HUES6 (cell line): ENCODE measurements at regions not wholly inside any gene's neighbourhood (a gene's known extent, or its start where the extent isn't known, plus 50 kb on each side); places are given as distances from the start of the nearest gene placed in this dataset.

Source experiments
- H3K27ac ChIP-seq: 2 replicates; pipeline ENCODE4 v1.7.0; 2013; ENCODE audit warnings: low read depth, mild to moderate bottlenecking, low read length, inconsistent platforms
- H3K27me3 ChIP-seq: 2 replicates; pipeline ENCODE4 v1.6.1; 2013; ENCODE audit warnings: low read length; ENCODE audit not compliant: control insufficient read depth, insufficient read depth
- H3K36me3 ChIP-seq: 2 replicates; pipeline ENCODE4 v1.6.1; 2013; ENCODE audit warnings: low read length; ENCODE audit not compliant: control insufficient read depth, insufficient read depth
- H3K4me1 ChIP-seq: 2 replicates; pipeline ENCODE4 v1.6.1; 2013; ENCODE audit warnings: low read length; ENCODE audit not compliant: control insufficient read depth, insufficient read depth
- H3K4me3 ChIP-seq: 2 replicates; pipeline ENCODE4 v1.5.1; 2013; ENCODE audit warnings: low read depth, low read length
- H3K9ac ChIP-seq: one replicate; pipeline ENCODE4 v1.6.1; 2013; ENCODE audit warnings: mild to moderate bottlenecking, low read length
- H3K9me3 ChIP-seq: 2 replicates; pipeline ENCODE4 v1.6.1; 2013; ENCODE audit warnings: low read depth, low read length; ENCODE audit not compliant: control insufficient read depth, insufficient read depth

GRCh38 chr1:182295697-182296096, 95.9 kb downstream of the GLUL start:
- H3K27ac ChIP-seq = no peak overlapping the region
- peaks cover 3% of the 10 kb centered on the region; the same call in 1 of the 2 replicates for H3K4me1 ChIP-seq
- H3K9me3 ChIP-seq = no peaks in the 10 kb centered on the region
- no peaks in the 10 kb centered on the region for H3K36me3 ChIP-seq
- H3K4me3 ChIP-seq = no peak overlapping the region
- no peaks in the 10 kb centered on the region for H3K27me3 ChIP-seq
- H3K9ac ChIP-seq = no peak overlapping the region

- H3K36me3 ChIP-seq = no peaks in the 10 kb centered on the region
- no peak overlapping the region for H3K4me3 ChIP-seq
- H3K4me1 ChIP-seq = peaks cover 3% of the 10 kb centered on the region; the same call in 1 of the 2 replicates
- H3K9me3 ChIP-seq = no peaks in the 10 kb centered on the region
- H3K27ac ChIP-seq = no peak overlapping the region
- no peak overlapping the region for H3K9ac ChIP-seq
- H3K27me3 ChIP-seq = no peaks in the 10 kb centered on the region
These were observed 98.4 kb downstream of the GLUL start for GRCh38 chr1:182293119-182293589.

GRCh38 chr1:182292193-182292741, 99.3 kb downstream of the GLUL start:
- H3K4me1 ChIP-seq = peaks cover 3% of the 10 kb centered on the region; the same call in 1 of the 2 replicates
- no peak overlapping the region for H3K27ac ChIP-seq
- no peaks in the 10 kb centered on the region for H3K36me3 ChIP-seq
- H3K9ac ChIP-seq = no peak overlapping the region
- H3K4me3 ChIP-seq = no peak overlapping the region
- no peaks in the 10 kb centered on the region for H3K9me3 ChIP-seq
- no peaks in the 10 kb centered on the region for H3K27me3 ChIP-seq

GRCh38 chr1:182291584-182292192, 99.9 kb downstream of the GLUL start:
- no peaks in the 10 kb centered on the region for H3K27me3 ChIP-seq
- H3K4me1 ChIP-seq = peaks cover 3% of the 10 kb centered on the region; the same call in 1 of the 2 replicates
- H3K9ac ChIP-seq = no peak overlapping the region
- H3K36me3 ChIP-seq = no peaks in the 10 kb centered on the region
- no peak overlapping the region for H3K27ac ChIP-seq
- H3K4me3 ChIP-seq = no peak overlapping the region
- H3K9me3 ChIP-seq = no peaks in the 10 kb centered on the region

- Histone ChIP-seq H3K27ac (no peak overlapping the region), H3K27me3 (no peaks in the 10 kb centered on the region), H3K9ac (no peak overlapping the region), H3K4me3 (no peak overlapping the region), H3K36me3 (no peaks in the 10 kb centered on the region), H3K4me1 (peaks cover 3% of the 10 kb centered on the region; the same call in 1 of the 2 replicates), H3K9me3 (no peaks in the 10 kb centered on the region)
These were observed 102.6 kb downstream of the GLUL start for GRCh38 chr1:182288749-182289604.

GRCh38 chr1:182286761-182287160, 104.8 kb downstream of the GLUL start:
- Histone ChIP-seq H3K4me1 (peaks cover 3% of the 10 kb centered on the region; the same call in 1 of the 2 replicates), H3K36me3 (no peaks in the 10 kb centered on the region), H3K9ac (no peak overlapping the region), H3K27ac (no peak overlapping the region), H3K4me3 (no peak overlapping the region), H3K9me3 (no peaks in the 10 kb centered on the region), H3K27me3 (no peaks in the 10 kb centered on the region)

GRCh38 chr1:182283746-182284544, 107.6 kb downstream of the GLUL start:
- Histone ChIP-seq H3K27ac (no peak overlapping the region), H3K27me3 (no peaks in the 10 kb centered on the region), H3K9ac (no peak overlapping the region), H3K9me3 (no peaks in the 10 kb centered on the region), H3K4me1 (peaks cover 11% of the 10 kb centered on the region), H3K4me3 (no peak overlapping the region), H3K36me3 (no peaks in the 10 kb centered on the region)

GRCh38 chr1:182281541-182281940, 110.0 kb downstream of the GLUL start:
- Histone ChIP-seq H3K9me3 (no peaks in the 10 kb centered on the region), H3K9ac (no peak overlapping the region), H3K4me1 (peaks cover 11% of the 10 kb centered on the region), H3K27me3 (no peaks in the 10 kb centered on the region), H3K4me3 (no peak overlapping the region), H3K27ac (no peak overlapping the region), H3K36me3 (no peaks in the 10 kb centered on the region)

GRCh38 chr1:182280504-182280900, 111.1 kb downstream of the GLUL start:
- no peak overlapping the region for H3K27ac ChIP-seq
- peaks cover 11% of the 10 kb centered on the region for H3K4me1 ChIP-seq

GRCh38 chr1:182279724-182280503, 111.7 kb downstream of the GLUL start:
- no peak overlapping the region for H3K4me3 ChIP-seq
- H3K27me3 ChIP-seq = no peaks in the 10 kb centered on the region
- no peak overlapping the region for H3K27ac ChIP-seq
- H3K4me1 ChIP-seq = peaks cover 11% of the 10 kb centered on the region
- H3K9me3 ChIP-seq = no peaks in the 10 kb centered on the region
- H3K36me3 ChIP-seq = no peaks in the 10 kb centered on the region
- no peak overlapping the region for H3K9ac ChIP-seq

More at GRCh38 chr1:182280504-182280900, 111.1 kb downstream of the GLUL start:
- no peaks in the 10 kb centered on the region for H3K27me3 ChIP-seq
- H3K9me3 ChIP-seq = no peaks in the 10 kb centered on the region
- H3K9ac ChIP-seq = no peak overlapping the region
- H3K36me3 ChIP-seq = no peaks in the 10 kb centered on the region
- H3K4me3 ChIP-seq = no peak overlapping the region
